ENCODE measurements at regions not wholly inside any gene's neighbourhood (a gene's known extent, or its start where the extent isn't known, plus 50 kb on each side); places are given as distances from the start of the nearest gene placed in this dataset.

DNA sequence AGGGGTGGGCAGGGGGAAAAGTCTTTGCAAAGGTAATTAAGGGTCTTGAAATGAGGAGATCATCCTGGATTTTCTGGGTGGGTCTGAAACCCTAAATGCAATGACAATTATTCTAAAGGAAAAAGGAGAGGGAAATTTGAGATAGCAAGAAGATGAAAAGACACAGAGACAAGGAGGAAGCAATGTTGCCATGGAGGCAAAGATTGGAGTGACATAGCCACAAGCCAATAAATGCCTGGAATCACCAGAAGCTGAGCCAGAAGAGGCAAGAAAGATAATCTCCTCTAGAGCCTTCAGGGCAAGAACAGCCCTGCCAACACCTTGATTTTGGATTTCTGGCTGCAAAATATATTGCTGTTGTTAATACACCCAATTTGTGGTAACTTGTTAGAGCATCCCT, 1246.3 kb upstream of the PIK3C3 start:
- POLR2A ChIA-PET = no interaction called here
- CTCF ChIA-PET = no interaction called here
- H3K27ac ChIP-seq (ENCODE audit: insufficient read depth, low read depth, low read length) = no peak overlapping the region
- no peak for TF ChIP-seq GATA2 (IDR thresholded peaks at IDR 0.05; ENCODE audit: insufficient read depth, insufficient read length, low read depth, low read length)
- TF ChIP-seq, protein P1, sequence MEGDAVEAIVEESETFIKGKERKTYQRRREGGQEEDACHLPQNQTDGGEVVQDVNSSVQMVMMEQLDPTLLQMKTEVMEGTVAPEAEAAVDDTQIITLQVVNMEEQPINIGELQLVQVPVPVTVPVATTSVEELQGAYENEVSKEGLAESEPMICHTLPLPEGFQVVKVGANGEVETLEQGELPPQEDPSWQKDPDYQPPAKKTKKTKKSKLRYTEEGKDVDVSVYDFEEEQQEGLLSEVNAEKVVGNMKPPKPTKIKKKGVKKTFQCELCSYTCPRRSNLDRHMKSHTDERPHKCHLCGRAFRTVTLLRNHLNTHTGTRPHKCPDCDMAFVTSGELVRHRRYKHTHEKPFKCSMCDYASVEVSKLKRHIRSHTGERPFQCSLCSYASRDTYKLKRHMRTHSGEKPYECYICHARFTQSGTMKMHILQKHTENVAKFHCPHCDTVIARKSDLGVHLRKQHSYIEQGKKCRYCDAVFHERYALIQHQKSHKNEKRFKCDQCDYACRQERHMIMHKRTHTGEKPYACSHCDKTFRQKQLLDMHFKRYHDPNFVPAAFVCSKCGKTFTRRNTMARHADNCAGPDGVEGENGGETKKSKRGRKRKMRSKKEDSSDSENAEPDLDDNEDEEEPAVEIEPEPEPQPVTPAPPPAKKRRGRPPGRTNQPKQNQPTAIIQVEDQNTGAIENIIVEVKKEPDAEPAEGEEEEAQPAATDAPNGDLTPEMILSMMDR (IDR thresholded peaks at IDR 0.05; ENCODE audit: extremely low read depth in 1 of 2, insufficient read depth in 1 of 2, low read depth in 1 of 2, low read length in 2 of 2) = no peak
- TF ChIP-seq MYC (IDR thresholded peaks at IDR 0.05; ENCODE audit: low read depth, low read length) = no peak
- TF ChIP-seq FOS (IDR thresholded peaks at IDR 0.05; ENCODE audit: borderline replicate concordance, insufficient read depth, low read length) = no peak
- TF ChIP-seq POLR2A (IDR thresholded peaks at IDR 0.05; ENCODE audit: low read depth, low read length) = no peak
- TF ChIP-seq POLR2AphosphoS5 (IDR thresholded peaks at IDR 0.05; ENCODE audit: insufficient read depth, low read depth, low read length) = no peak
- TF ChIP-seq, protein P2, sequence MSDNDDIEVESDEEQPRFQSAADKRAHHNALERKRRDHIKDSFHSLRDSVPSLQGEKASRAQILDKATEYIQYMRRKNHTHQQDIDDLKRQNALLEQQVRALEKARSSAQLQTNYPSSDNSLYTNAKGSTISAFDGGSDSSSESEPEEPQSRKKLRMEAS (IDR thresholded peaks at IDR 0.05; ENCODE audit: insufficient read depth, insufficient read length) = no peak
- no peak for TF ChIP-seq EZH2 (IDR thresholded peaks at IDR 0.05; ENCODE audit: borderline replicate concordance, low read depth, low read length, severe bottlenecking)
- no peaks in the 10 kb centered on the region for H3K79me2 ChIP-seq (ENCODE audit: control insufficient read depth, insufficient read depth, low read length)
- BruUV-seq (replicated peaks) = no TSS peak
- dilution Hi-C loops (cut with MboI; ENCODE audit: extremely low pct_ligation_motif_present, low sequenced_read_pairs) = no loop called here
- H3K4me2 ChIP-seq (ENCODE audit: insufficient read depth, low read length) = no peak overlapping the region
- no peaks in the 10 kb centered on the region for H3K36me3 ChIP-seq (ENCODE audit: control insufficient read depth in 2 of 2, extremely low read depth in 1 of 2, insufficient read depth in 2 of 2, low read length in 2 of 2)
- DNase-seq (ENCODE audit: low read depth, low spot score) (no peak), FAIRE-seq (no peak)
- H4K20me1 ChIP-seq (replicated peaks; ENCODE audit: control insufficient read depth, extremely low read depth, insufficient read depth, low read length) = no peaks in the 10 kb centered on the region
- no peaks in the 10 kb centered on the region for H3K9me1 ChIP-seq (replicated peaks; ENCODE audit: control insufficient read depth, extremely low read depth, insufficient read depth, low read length)
- H3K9me3 ChIP-seq (replicated peaks; ENCODE audit: control insufficient read depth, insufficient read depth, low read length) = peaks cover 2% of the 10 kb centered on the region
- H3K9ac ChIP-seq (replicated peaks; ENCODE audit: extremely low read depth, insufficient read depth, low read length) = no peak overlapping the region
- no peaks in the 10 kb centered on the region for H3K4me1 ChIP-seq (ENCODE audit: control insufficient read depth, extremely low read depth, insufficient read depth, low read length)
- no peak overlapping the region for H2AFZ ChIP-seq (ENCODE audit: low read depth, low read length)
- no peak overlapping the region for H3K4me3 ChIP-seq (replicated peaks in 1 of 3; ENCODE audit: insufficient read depth in 1 of 3, low read depth in 1 of 3, low read length in 3 of 3)
- no peaks in the 10 kb centered on the region for H3K27me3 ChIP-seq (ENCODE audit: control insufficient read depth in 2 of 2, insufficient read depth in 2 of 2, low read length in 2 of 2)
- intact Hi-C loops (cut with micrococcal nuclease) = no loop called here

Data from endothelial cell of umbilical vein (primary cell).